ENCODE measurements at regions not wholly inside any gene's neighbourhood (a gene's known extent, or its start where the extent isn't known, plus 50 kb on each side); places are given as distances from the start of the nearest gene placed in this dataset.

DNA sequence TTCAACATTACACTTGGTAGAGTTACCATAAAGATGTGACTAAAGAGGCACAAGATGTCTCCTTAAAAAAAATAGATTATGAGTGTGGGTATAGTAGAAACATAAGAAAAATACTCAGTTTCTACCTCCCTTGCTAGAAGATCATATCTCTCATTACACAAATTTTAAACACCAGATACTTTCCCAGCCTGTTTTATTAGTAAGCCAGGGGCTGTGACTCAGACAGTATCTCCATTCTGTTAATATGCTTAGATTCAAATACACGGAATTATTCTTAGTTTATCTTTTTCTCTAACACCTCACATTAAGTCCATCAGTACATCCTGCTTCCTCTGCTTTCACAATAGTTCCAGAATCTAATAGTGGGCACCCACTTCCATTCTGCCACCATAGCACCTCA is 561.8 kb upstream of the ADAMTS5 start:
- Mint-ChIP-seq H3K4me3 (no peak overlapping the region), H3K36me3 (no peaks in the 10 kb centered on the region), H3K9me3 (peaks cover 0 to 4% (median 2%) of the 10 kb centered on the region in 7 donors), H3K27ac (no peak overlapping the region), H3K27me3 (ENCODE audit: low read depth in 3 of 3) (no peaks in the 10 kb centered on the region), H3K4me1 (no peaks in the 10 kb centered on the region)
- Histone ChIP-seq H3K4me1 (ENCODE audit: control insufficient read depth in 1 of 2, insufficient read depth in 2 of 2, low read length in 2 of 2) (no peaks in the 10 kb centered on the region), H3K4me2 (replicated peaks; ENCODE audit: extremely low read depth, low read length, poor library complexity, severe bottlenecking) (no peak overlapping the region), H3K27ac (ENCODE audit: low read depth in 1 of 2, low read length in 2 of 2) (no peak overlapping the region), H3K9me3 (replicated peaks in 1 of 2; ENCODE audit: control insufficient read depth in 1 of 2, insufficient read depth in 1 of 2, low read length in 2 of 2) (no peaks in the 10 kb centered on the region), H4K20me1 (ENCODE audit: insufficient read depth, low read length) (no peaks in the 10 kb centered on the region), H3K4me3 (replicated peaks in 1 of 3; ENCODE audit: low read depth in 2 of 3, low read length in 3 of 3) (no peak overlapping the region), H3K79me2 (ENCODE audit: insufficient read depth, low read length) (no peaks in the 10 kb centered on the region), H3K27me3 (ENCODE audit: control insufficient read depth in 2 of 2, insufficient read depth in 2 of 2, low read length in 2 of 2) (no peaks in the 10 kb centered on the region), H3K36me3 (replicated peaks in 1 of 2; ENCODE audit: control insufficient read depth in 1 of 2, insufficient read depth in 2 of 2, low read length in 2 of 2) (no peaks in the 10 kb centered on the region), H2AFZ (ENCODE audit: insufficient read depth, low read depth, low read length, poor library complexity, severe bottlenecking) (no peak overlapping the region), H3K9ac (ENCODE audit: insufficient read depth, low read length, poor library complexity, severe bottlenecking) (no peak overlapping the region)
- no peak for DNase-seq
- WGBS (ENCODE audit: insufficient coverage) = 67% methylated on average over 1 of the region's 1 CpG
- intact Hi-C loops (cut with micrococcal nuclease) = no loop called here
- TF ChIP-seq, protein P1, sequence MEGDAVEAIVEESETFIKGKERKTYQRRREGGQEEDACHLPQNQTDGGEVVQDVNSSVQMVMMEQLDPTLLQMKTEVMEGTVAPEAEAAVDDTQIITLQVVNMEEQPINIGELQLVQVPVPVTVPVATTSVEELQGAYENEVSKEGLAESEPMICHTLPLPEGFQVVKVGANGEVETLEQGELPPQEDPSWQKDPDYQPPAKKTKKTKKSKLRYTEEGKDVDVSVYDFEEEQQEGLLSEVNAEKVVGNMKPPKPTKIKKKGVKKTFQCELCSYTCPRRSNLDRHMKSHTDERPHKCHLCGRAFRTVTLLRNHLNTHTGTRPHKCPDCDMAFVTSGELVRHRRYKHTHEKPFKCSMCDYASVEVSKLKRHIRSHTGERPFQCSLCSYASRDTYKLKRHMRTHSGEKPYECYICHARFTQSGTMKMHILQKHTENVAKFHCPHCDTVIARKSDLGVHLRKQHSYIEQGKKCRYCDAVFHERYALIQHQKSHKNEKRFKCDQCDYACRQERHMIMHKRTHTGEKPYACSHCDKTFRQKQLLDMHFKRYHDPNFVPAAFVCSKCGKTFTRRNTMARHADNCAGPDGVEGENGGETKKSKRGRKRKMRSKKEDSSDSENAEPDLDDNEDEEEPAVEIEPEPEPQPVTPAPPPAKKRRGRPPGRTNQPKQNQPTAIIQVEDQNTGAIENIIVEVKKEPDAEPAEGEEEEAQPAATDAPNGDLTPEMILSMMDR (IDR thresholded peaks at IDR 0.05) = no peak

DNA sequence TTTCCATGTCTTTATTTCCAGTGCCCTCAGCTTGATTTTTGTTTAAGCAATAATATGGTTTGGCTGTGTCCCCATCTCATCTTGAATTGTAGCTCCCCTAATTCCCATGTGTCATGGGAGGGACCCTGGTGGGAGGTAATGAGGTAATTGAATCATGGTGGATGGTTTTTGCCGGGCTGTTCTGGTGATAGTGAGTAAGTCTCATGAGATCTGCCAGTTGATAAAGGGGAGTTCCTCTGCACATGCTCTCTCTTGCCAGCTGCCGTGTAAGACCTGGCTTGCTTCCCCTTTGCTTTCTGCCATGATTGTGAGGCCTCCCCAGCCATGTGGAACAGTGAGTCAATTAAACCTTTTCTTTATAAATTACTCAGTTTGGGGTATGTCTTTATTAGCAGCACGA is 559.6 kb upstream of the ADAMTS5 start:
- Mint-ChIP-seq H3K9me3 (peaks cover 0 to 6% (median 4%) of the 10 kb centered on the region in 7 donors), H3K27ac (no peak overlapping the region), H3K4me1 (no peaks in the 10 kb centered on the region), H3K27me3 (ENCODE audit: low read depth in 3 of 3) (no peaks in the 10 kb centered on the region), H3K36me3 (no peaks in the 10 kb centered on the region), H3K4me3 (no peak overlapping the region)
- no peaks in the 10 kb centered on the region for H3K4me1 ChIP-seq (ENCODE audit: control insufficient read depth in 1 of 2, insufficient read depth in 2 of 2, low read length in 2 of 2)
- no peak overlapping the region for H3K9ac ChIP-seq (ENCODE audit: insufficient read depth, low read length, poor library complexity, severe bottlenecking)
- no peak overlapping the region for H3K4me3 ChIP-seq (replicated peaks in 1 of 3; ENCODE audit: low read depth in 2 of 3, low read length in 3 of 3)
- no peak for DNase-seq
- no CpG with 5 or more reads among the region's 3 CpGs for WGBS (ENCODE audit: insufficient coverage)
- no peaks in the 10 kb centered on the region for H3K36me3 ChIP-seq (replicated peaks in 1 of 2; ENCODE audit: control insufficient read depth in 1 of 2, insufficient read depth in 2 of 2, low read length in 2 of 2)
- peaks cover 0 to 3% of the 10 kb centered on the region in 2 donors for H3K9me3 ChIP-seq (replicated peaks in 1 of 2; ENCODE audit: control insufficient read depth in 1 of 2, insufficient read depth in 1 of 2, low read length in 2 of 2)
- no peaks in the 10 kb centered on the region for H4K20me1 ChIP-seq (ENCODE audit: insufficient read depth, low read length)
- no peak overlapping the region for H3K27ac ChIP-seq (ENCODE audit: low read depth in 1 of 2, low read length in 2 of 2)
- no peaks in the 10 kb centered on the region for H3K79me2 ChIP-seq (ENCODE audit: insufficient read depth, low read length)
- TF ChIP-seq, protein P1 (IDR thresholded peaks at IDR 0.05) = no peak
- intact Hi-C loops (cut with micrococcal nuclease) = no loop called here
- no peak overlapping the region for H2AFZ ChIP-seq (ENCODE audit: insufficient read depth, low read depth, low read length, poor library complexity, severe bottlenecking)
- no peaks in the 10 kb centered on the region for H3K27me3 ChIP-seq (ENCODE audit: control insufficient read depth in 2 of 2, insufficient read depth in 2 of 2, low read length in 2 of 2)
- no peak overlapping the region for H3K4me2 ChIP-seq (replicated peaks; ENCODE audit: extremely low read depth, low read length, poor library complexity, severe bottlenecking)
